ENCODE measurements at regions not wholly inside any gene's neighbourhood (a gene's known extent, or its start where the extent isn't known, plus 50 kb on each side); places are given as distances from the start of the nearest gene placed in this dataset.

- no peaks in the 10 kb centered on the region for H3K27me3 ChIP-seq (ENCODE audit: control insufficient read depth, insufficient read depth, low read length)
- peaks cover 17 to 20% of the 10 kb centered on the region in 2 donors for H3K9me3 Mint-ChIP-seq
- H3K36me3 ChIP-seq (ENCODE audit: control insufficient read depth, insufficient read depth, low read length), result no peaks in the 10 kb centered on the region
- H3K36me3 Mint-ChIP-seq, result peaks cover 8% of the 10 kb centered on the region
- H3K4me3 Mint-ChIP-seq, result no peak overlapping the region
- intact Hi-C loops (cut with micrococcal nuclease), result no loop called here
- H3K9me3 ChIP-seq (ENCODE audit: control insufficient read depth, insufficient read depth, low read length), result peaks cover 5% of the 10 kb centered on the region
- no peaks in the 10 kb centered on the region for H3K4me1 ChIP-seq (ENCODE audit: control insufficient read depth, insufficient read depth, low read length)
- ATAC-seq, result no peak
- no peak overlapping the region for H3K27ac Mint-ChIP-seq
- H3K4me1 Mint-ChIP-seq, result no peaks in the 10 kb centered on the region
- H3K27ac ChIP-seq (ENCODE audit: low read length), result no peak overlapping the region
- no peak for DNase-seq
- TF ChIP-seq CTCF (IDR thresholded peaks at IDR 0.05), result no peak
- no peaks in the 10 kb centered on the region for H3K27me3 Mint-ChIP-seq (ENCODE audit: low read depth in 2 of 2)
- no peak overlapping the region for H3K4me3 ChIP-seq (ENCODE audit: low read length)
These were observed 490.9 kb downstream of the NFIB start for GRCh38 chr9:13823026-13823425.

GRCh38 chr9:13817754-13818278, 496.1 kb downstream of the NFIB start:
- Mint-ChIP-seq H3K4me3 (no peak overlapping the region), H3K9me3 (peaks cover 17 to 25% of the 10 kb centered on the region in 2 donors), H3K27ac (no peak overlapping the region), H3K4me1 (no peaks in the 10 kb centered on the region), H3K36me3 (peaks cover 8% of the 10 kb centered on the region), H3K27me3 (ENCODE audit: low read depth in 2 of 2) (no peaks in the 10 kb centered on the region)
- Histone ChIP-seq H3K4me1 (ENCODE audit: control insufficient read depth, insufficient read depth, low read length) (no peaks in the 10 kb centered on the region), H3K36me3 (ENCODE audit: control insufficient read depth, insufficient read depth, low read length) (no peaks in the 10 kb centered on the region), H3K27ac (ENCODE audit: low read length) (no peak overlapping the region), H3K4me3 (ENCODE audit: low read length) (no peak overlapping the region), H3K27me3 (ENCODE audit: control insufficient read depth, insufficient read depth, low read length) (no peaks in the 10 kb centered on the region), H3K9me3 (ENCODE audit: control insufficient read depth, insufficient read depth, low read length) (peaks cover 5% of the 10 kb centered on the region)
- intact Hi-C loops (cut with micrococcal nuclease), result no loop called here
- no peak for TF ChIP-seq CTCF (IDR thresholded peaks at IDR 0.05)
- ATAC-seq, result no peak
- no peak for DNase-seq
- WGBS (ENCODE audit: insufficient coverage), result no CpG with 5 or more reads among the region's 1 CpG

- Mint-ChIP-seq H3K4me3 (no peak overlapping the region), H3K27ac (no peak overlapping the region), H3K27me3 (ENCODE audit: low read depth in 2 of 2) (no peaks in the 10 kb centered on the region), H3K36me3 (peaks cover 8% of the 10 kb centered on the region), H3K9me3 (peaks cover 19 to 27% of the 10 kb centered on the region in 2 donors), H3K4me1 (no peaks in the 10 kb centered on the region)
- ATAC-seq (no peak), DNase-seq (no peak)
- peaks cover 5% of the 10 kb centered on the region for H3K9me3 ChIP-seq (ENCODE audit: control insufficient read depth, insufficient read depth, low read length)
- H3K4me3 ChIP-seq (ENCODE audit: low read length), result no peak overlapping the region
- no peaks in the 10 kb centered on the region for H3K27me3 ChIP-seq (ENCODE audit: control insufficient read depth, insufficient read depth, low read length)
- 87% methylated on average over 3 of the region's 3 CpGs for WGBS (ENCODE audit: insufficient coverage)
- H3K36me3 ChIP-seq (ENCODE audit: control insufficient read depth, insufficient read depth, low read length), result no peaks in the 10 kb centered on the region
- no peak for TF ChIP-seq CTCF (IDR thresholded peaks at IDR 0.05)
- intact Hi-C loops (cut with micrococcal nuclease), result no loop called here
- H3K27ac ChIP-seq (ENCODE audit: low read length), result no peak overlapping the region
- no peaks in the 10 kb centered on the region for H3K4me1 ChIP-seq (ENCODE audit: control insufficient read depth, insufficient read depth, low read length)
These were observed 497.1 kb downstream of the NFIB start for GRCh38 chr9:13816837-13817236.

- ATAC-seq (no peak), DNase-seq (no peak)
- H3K27me3 Mint-ChIP-seq (ENCODE audit: low read depth in 2 of 2), result no peaks in the 10 kb centered on the region
- H3K4me3 Mint-ChIP-seq, result no peak overlapping the region
- H3K4me1 Mint-ChIP-seq, result no peaks in the 10 kb centered on the region
- TF ChIP-seq CTCF (IDR thresholded peaks at IDR 0.05), result no peak
- Histone ChIP-seq H3K9me3 (ENCODE audit: control insufficient read depth, insufficient read depth, low read length) (peaks cover 3% of the 10 kb centered on the region), H3K36me3 (ENCODE audit: control insufficient read depth, insufficient read depth, low read length) (no peaks in the 10 kb centered on the region), H3K27me3 (ENCODE audit: control insufficient read depth, insufficient read depth, low read length) (no peaks in the 10 kb centered on the region), H3K4me3 (ENCODE audit: low read length) (no peak overlapping the region), H3K27ac (ENCODE audit: low read length) (no peak overlapping the region), H3K4me1 (ENCODE audit: control insufficient read depth, insufficient read depth, low read length) (no peaks in the 10 kb centered on the region)
- WGBS (ENCODE audit: insufficient coverage), result 50% methylated on average over 1 of the region's 1 CpG
- no peak overlapping the region for H3K27ac Mint-ChIP-seq
- peaks cover 15 to 21% of the 10 kb centered on the region in 2 donors for H3K9me3 Mint-ChIP-seq
- H3K36me3 Mint-ChIP-seq, result no peaks in the 10 kb centered on the region
- intact Hi-C loops (cut with micrococcal nuclease), result no loop called here
These were observed 499.1 kb downstream of the NFIB start for GRCh38 chr9:13814647-13815400.

Measured in natural killer cell (primary cell).